Liver (tissue), 1 donor: ENCODE measurements at regions not wholly inside any gene's neighbourhood (a gene's known extent, or its start where the extent isn't known, plus 50 kb on each side); places are given as distances from the start of the nearest gene placed in this dataset. TPM values are rescaled to one million over a fixed set of nuclear protein-coding genes. Genes with fewer than 3 reads are reported as not detected.

Experiments
- small RNA-seq: library from RNA; depleted of rRNA; stranded (forward); fragments of <200 nt; gene quantifications from one replicate; pipeline ENCODE3, GENCODE V24; 2014

Small RNA genes lying in the stretch of these regions (small RNA-seq; reads per million reads assigned to genes)
- not detected for gene RF00401
- not detected for gene RNU6-109P
